ENCODE measurements at regions not wholly inside any gene's neighbourhood (a gene's known extent, or its start where the extent isn't known, plus 50 kb on each side); places are given as distances from the start of the nearest gene placed in this dataset.

GRCh38 chr21:32929633-32930038, 96.1 kb upstream of the OLIG2 start:
- TF ChIP-seq CTCF (IDR thresholded peaks at IDR 0.05) (no peak), POLR2A (IDR thresholded peaks at IDR 0.05) (no peak)

Data from thyroid gland (tissue), 4 donors.